NCI-H524 (cell line): ENCODE measurements at regions not wholly inside any gene's neighbourhood (a gene's known extent, or its start where the extent isn't known, plus 50 kb on each side); places are given as distances from the start of the nearest gene placed in this dataset.

Source experiments
- DNase-seq, 2 experiments: peaks; one replicate each; lab custom pipeline; 2025; lab: John Stamatoyannopoulos, UW

DNA sequence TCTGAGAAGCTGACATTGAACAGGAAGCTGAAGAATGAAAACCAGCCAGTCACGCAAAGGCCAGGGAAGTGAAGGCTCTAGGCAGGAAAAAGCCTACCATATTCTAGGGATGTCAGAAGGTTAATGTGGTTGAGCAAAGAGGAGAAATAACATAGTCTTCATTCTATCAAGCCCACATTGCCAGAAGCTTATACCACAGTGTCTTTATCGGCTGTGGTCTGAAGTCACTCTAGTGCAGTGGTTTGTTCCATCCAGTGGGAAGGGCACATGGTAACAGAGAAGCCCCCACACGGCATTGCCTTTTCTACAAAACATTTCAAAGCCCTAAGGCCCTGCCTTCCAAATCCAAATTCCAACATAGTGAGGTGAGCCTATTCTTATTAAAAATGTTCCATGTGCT, 311.3 kb downstream of the TNS1 start:
- no peak for DNase-seq

DNA sequence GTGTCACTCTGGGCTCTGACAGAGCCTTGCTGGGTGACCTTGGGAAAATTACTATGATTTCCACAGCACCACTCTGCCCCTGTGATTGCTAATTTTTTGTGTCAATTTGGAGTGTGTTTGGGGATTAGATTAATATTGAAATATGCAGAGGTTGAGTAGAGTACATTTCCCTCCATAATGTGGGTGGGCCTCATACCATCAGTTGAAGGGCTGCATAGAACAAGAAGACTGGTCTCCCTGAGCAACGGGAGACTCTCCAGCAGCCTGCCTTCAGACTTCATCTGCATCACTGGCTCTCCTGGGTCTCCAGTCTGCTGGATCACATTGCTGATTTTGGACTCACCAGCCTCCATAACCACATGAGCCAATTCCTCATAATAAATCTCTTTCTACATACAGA, 313.7 kb downstream of the TNS1 start:
- no peak for DNase-seq

DNA sequence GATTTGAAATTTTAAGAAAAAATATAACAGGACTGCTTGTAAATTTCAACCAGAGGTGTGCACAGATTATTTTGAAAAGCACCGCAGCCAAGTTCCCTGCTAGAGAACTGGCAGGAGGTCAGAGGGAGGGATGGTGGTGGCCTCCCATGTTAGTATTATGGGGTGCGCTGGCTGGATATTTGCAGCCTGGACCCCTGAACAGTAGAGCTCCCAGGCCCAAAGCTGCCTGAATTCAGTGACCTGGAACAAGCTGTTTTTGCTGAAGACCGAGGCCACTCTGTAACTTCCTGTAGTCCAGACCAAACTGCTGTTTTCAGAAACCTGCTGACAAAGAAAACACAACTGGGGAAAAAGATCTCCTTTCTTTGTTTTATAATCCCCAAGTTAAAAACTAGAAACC, 314.3 kb downstream of the TNS1 start:
- DNase-seq, result no peak

DNA sequence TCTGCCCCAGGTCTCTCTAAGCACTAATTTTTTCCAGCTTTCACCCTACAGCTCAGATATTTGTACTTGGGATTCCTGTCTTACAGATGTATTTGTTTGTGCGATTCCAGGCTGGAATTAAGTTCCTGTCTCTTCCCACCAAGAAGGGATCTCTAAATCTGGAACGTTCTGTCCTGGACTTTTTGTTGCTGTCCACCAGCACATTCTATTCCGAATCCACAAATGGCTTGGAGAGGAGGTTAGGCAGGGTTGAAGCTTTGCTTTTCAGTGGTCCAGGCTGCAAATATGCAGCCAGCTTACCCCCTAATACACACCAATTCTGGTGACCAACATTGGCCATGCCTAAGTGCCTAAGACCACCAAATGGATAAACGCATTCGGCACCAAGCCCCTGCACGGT, 315.0 kb downstream of the TNS1 start:
- no peak for DNase-seq

DNA sequence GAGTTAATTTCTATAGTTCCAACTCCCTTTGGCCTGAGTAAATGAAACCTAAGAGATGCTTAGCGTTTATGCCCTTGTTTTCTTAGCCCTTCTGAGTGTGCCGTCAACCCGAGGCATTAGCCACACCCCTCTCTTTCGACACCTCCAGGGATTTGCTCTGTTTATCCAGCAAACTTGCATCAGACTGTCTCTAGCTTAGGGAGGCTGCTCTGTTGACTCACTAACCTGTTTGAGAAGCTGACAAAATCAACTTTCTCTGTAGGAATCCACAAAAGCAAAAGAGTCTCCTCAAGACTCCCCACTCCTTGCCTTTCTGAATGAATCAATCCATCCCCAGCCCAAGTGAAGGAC, 317.6 kb downstream of the TNS1 start:
- DNase-seq, result no peak

DNA sequence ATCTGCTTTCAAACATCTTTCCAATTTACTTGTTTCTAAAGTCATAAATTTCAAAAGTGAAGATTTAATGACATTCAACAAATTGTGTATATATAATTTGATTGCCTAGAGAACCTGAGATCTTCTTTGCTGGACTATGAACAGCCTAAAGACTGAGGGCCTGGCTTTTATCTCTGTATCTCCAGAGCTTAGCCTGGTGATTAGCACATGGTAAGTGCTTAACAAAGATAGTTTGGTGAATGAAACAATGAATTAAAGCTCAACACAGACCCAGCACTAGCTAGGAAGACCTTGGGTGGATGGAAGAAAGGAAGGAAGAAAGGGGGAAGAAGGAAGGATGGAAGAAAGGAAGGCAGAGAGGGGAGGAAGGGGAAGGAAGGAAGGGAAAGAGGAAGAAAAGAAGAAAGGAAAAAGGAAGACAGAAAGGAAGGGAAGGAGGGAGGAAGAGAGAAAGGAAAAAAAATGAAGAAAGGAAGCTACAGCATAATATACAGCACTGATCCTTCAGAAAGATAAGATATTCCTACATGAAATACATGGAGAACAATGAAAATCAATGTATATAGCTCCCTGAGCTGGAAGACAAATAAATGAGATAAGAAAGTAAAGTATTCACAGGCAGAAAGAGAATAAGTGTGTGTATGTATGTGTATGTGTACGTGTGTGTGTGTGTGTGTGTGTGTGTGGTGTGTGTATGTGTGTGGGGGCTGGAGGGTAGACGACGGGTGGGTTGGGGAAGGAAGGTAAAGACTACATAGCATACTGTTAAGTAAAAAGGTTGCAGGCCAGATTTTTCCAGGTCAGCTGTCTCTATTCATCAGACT, 318.2 kb downstream of the TNS1 start:
- no peak for DNase-seq

DNA sequence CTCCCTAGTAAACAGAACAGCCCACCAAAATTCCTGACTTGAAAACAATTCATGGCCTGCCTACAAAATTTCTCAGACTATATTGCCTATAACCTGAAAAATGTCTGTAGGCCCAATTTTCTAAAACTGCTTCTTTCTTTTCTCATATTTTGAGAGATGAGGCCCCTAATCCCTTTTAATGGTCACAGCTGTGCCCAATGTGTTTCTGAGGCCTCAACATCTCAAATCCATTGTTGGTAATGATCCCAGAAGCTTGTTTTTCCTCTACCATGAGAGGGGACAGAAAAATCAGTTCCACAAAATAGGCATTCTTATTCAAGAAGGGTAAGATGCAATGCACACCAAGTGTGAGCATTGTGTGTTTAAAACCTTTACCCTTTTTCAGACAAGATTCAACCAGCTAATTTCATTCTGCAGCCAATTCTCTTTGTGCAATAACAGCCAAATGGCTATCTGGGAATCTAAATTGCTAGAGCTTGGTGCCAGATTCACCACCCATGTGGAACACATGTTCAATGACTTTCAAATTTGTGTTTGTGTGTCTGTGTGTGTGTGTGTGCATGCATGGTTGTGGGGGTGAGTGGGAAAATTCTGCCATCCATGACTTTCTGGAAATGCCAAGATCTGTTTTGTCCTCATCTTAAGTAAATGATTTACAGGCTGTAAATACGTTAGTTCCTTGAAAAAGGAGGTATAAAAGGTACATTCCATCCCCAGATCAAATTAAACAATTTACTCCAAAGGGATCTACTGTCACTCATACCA, 319.5 kb downstream of the TNS1 start:
- DNase-seq, result no peak

DNA sequence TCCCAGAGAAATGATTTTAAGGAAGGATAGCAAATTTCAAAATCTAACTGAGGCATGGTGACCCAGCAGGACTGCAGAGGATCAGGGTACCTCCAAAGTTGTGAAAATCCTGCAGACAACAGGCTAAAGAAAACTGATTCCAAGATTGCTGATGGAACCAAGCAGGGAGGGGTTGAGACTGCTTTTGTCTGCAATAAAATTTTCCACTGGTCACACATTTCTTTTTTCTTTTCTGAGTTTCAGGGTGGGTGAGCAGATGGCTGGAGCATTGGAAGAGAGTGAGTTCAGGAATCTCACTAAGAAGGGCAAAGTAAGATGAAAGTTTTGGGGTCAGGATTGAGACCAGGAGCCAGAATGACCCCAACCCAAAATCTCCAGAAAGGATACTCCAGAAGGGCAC, 321.0 kb downstream of the TNS1 start:
- DNase-seq, result no peak

DNA sequence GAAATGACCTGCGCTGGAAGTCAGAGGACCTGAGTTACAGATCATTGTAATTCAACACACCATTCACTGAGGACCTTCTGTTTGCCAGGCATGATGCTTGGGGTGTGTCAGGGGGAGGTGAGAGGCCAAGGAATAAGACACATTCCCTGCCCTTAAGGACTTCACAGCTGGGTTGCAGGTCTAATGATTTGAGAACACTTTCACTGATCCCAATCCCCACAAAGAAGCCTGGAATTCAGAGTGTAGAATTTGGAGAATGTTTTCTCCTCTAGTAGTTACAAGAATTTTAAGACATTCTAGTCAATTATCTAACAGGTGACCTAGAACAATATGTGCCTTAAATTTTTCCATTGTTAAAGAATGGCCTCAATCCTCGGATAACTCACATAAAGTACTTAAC, 322.4 kb downstream of the TNS1 start:
- DNase-seq, result no peak

DNA sequence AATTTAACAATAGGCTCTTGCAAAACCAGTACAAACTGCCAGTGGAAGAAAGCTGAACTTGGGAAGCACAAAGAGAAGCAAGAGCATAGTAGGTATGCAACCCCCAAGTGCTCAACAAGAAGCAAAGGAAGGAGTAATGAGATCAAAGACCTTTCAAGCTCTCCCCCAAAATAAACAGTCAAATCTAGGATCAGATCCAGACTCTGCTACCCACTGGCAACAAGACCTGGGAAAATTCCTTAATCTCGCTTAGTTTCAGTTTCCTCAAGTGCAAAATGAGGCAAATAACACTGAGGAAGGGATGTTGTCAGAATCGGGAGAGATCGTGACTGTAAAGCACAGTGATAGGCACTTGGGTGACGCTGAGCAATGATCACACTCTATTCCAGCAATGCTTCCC, 329.2 kb downstream of the TNS1 start:
- no peak for DNase-seq

DNA sequence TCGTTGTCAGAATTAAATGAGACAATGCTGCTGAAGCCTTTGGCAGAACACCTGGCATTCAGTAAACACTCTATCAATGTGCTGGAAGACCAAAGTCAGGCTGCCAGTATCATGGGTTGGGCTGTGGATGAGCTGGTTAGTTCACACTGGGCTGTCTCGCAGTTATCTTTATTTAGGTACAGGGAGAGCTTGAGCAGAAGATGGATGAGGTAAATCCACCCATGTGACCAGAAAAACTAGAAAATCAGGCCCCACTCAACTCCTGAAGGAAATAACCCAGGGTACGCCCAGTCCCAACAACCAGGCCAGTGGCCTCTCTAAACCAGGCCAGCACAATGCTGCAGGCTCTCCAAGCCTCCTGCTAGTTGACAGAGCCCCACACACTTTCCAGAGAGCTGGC, 330.3 kb downstream of the TNS1 start:
- DNase-seq, result no peak

DNA sequence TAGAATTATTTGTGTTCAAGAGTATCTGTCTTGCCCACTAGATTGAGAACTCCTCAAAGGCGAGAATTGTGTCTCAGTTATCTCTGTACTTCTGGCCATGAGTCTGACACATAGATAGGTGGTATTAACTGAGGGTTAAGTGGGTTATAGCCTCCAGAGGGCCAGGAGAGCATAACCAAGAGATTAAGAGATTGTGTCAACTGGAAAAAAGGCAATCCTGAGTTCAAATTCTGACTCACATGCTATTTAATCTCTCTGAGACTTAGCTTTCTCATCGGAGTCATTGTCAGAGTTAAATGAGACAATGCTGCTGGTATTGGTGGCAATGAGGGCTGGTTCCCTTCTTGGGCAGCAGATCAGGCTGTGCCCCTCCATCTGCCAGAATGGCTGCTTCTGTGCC, 330.9 kb downstream of the TNS1 start:
- no peak for DNase-seq

DNA sequence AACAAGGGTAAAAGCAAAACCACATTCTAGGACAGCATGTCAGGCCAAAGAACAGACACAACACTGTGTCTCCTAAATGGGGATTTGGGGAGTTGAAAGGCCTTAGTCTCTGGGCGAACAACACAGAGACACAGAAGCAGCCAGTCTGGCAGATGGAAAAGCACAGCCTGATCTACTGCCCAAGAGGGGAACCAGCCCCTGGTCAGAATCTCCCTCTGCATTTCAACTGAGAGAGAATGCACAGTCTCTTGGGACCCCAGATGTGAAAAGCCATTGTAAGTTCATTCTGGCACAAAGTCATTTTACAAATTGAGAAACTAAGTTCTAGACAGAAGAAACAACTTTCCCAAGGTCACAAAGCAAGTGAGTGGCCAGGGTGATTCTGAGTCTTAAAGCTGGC, 331.7 kb downstream of the TNS1 start:
- DNase-seq, result no peak

DNA sequence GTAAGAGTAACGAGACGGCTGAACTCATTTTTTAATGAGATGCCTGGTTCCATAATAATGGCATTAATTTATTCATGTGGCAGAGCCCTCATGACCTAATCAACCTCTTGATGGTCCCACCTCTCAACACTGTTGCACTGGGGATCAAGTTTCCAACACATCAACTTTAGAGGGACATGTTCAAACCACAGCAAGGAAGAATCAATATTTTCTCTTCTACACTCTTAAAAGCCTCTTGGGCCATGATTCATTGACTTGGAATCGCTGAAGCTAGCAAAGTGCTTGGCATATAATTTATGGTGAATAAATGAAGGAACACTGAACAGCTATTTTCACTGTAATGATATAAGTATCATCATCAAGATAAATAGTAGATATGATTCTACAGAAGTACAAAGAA, 333.0 kb downstream of the TNS1 start:
- no peak for DNase-seq

DNA sequence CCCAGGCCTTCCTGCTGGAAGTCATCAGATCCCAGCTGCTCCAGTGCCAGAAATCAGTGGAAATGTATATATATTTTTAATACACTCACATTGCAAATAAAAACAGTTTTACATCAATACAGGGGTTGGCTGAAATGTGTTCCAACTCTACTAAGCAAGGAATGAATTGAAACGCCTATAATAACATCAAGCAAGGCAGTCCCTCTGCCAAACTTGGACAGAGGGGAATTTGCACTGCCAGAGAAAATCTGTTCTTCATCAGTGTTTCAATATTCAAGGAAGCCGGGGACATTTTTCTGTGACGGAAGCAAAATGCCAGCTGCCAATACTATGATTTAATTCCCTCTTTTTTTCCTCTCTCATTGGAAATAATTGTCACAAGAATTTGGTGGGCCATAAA, 335.3 kb downstream of the TNS1 start:
- no peak for DNase-seq

DNA sequence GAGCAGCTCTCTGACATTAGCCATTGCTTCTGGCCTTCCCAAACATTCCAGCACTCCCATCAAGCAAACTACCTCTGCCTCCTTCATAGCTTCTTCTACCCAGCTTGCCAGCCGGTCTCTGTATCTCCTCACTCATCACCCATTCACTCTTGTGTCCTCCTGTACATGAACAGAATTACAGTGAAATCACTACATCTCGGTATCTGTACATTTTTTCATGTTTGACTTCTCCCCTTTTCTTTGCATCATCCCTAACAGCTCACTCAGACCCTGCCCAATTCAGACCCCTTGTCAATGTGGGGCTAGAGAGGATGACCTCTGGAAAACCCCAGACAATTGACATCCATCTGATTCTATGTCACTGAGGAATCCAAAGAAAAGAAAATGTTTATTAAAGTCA, 335.8 kb downstream of the TNS1 start:
- DNase-seq, result no peak

DNA sequence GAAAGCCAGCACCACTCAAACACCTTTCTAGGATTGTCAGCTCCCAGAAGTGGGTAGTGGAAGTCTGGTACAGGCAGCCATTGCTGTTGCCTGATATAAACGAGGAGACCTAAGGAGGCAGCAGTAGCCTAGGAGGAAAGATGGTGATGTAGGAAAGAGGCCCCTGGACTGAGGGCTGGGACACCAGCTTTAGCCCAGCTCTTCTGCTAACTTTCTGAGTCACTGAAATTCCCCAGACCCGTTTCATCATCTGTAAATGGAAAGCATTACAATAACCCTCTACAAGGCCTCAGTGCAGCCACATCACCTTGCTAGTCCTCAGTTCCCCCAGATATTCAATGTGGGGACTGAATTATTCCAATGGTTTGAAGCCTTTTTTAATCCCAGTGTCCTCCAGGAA, 336.5 kb downstream of the TNS1 start:
- DNase-seq, result no peak

DNA sequence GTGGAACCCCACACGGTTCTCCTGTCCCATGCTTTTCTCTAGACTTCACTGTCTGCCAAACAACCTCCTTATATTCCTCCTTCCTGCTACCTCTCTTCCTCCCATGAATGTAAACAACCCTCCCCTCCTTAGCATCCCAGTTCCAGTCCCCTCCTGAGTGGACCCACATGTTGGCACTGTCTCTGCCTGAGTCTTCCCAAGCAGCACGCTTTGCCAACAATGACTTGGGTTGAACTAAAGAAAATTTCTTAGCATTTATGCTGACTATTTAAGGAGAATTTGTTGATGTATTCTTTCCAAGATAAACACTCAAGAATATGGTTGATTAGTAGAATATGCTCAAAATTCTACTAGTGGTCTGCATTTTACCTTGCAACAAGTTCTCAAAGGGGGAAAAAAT, 338.0 kb downstream of the TNS1 start:
- DNase-seq, result no peak

DNA sequence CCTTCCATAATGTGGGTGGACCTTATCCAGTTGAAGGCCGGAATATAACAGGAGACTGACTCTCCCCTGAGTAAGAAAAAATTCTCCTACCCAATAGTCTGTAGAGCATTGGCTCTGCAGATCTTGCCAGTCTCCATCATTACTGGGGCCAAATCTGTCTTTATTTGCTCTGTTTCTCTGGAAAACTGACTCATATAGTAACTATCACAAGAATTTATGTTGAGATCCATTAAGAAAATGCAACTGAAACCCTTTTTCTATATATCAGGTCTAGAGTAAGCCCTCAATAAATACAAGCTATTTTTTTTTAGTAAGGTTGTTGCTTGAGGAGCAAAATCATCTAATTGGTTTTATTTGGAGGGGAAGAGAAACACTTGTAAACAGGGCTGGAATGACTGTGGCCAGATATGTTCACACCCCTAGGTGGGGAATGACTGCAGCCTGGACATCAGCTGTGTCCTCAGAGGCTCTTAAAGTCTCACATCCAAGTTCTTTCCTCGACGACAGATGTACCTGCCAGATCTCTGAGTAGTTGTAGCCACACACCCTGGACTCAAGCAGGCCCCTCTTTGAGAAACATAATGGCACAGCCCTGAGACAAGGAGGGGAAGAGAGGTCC, 339.7 kb downstream of the TNS1 start:
- DNase-seq, result no peak

DNA sequence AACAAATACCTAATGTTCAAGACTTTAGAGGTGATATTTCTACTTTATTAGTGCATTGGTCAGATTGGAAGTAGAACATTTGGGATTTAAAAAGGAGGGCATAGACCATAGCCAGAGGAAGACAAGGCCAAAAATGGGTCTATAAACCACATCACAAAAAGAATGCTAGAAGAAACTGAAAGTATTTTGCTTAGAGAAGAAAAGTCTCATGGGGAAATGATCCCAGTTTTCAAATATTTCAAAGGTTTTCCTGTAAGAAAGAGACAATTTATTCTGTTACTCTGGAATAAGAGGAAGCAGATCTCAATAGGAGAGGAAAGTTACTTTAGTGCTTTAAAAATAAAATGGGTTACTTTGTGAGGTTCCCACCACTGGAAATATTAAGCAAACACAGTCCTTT, 341.4 kb downstream of the TNS1 start:
- no peak for DNase-seq

DNA sequence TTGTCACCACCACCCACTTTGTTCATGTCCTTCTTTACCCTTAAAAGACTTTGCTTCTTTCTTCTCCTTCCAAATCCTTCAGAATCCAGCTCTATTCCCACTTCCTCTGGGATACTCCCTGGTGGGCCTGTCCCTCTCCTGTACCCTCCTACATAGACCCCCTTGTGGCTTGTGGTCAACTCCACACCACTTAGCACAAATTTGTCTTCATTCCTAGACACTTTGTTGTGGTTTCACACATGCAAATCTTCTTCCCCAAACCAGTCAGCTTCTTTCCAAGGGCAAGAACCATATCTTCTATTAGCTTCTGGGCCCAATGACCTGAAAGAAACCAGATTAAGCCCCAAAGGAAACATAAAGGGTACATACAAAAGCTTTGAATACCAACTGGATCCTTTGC, 342.4 kb downstream of the TNS1 start:
- no peak for DNase-seq

DNA sequence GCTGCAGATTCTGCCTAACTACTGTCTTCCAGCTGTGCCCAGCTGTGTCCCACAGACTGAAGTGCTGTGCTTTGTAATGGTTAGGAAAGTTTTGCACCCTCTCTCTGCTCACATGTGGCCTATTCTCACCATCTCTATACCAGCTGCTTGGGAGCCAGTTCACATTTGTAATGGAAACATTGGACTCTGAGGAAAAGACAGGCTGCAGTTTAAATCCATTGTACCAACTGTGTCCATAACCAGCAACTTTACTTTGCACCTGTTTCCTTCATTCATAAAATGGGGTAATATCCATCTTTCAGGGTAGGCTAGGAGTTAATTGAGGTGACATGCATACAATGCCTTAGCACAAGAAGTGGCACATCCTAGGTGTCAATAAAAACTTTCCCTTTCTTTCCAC, 344.0 kb downstream of the TNS1 start:
- DNase-seq, result no peak

DNA sequence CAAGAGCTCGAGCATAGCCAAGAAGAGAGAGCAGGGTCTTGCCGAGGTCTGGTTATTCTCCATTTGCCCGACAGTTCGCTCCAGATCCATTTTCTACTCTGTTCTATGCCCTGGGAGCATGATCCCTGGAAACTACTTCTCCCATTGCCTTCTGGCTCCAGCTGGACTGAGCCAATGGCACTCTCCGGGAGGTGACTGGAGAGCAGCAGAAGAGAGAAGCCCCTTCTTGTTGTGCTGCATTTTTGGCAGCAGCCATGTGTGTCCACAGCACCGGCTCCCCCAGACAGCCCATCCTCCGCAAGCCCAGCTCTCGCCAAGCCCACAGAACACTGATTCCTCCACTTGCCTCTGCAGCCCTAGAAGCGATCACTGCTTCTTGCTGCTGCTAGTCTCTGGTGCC, 345.5 kb downstream of the TNS1 start:
- DNase-seq, result no peak
